NCI-H748 (cell line): ENCODE measurements at regions not wholly inside any gene's neighbourhood (a gene's known extent, or its start where the extent isn't known, plus 50 kb on each side); places are given as distances from the start of the nearest gene placed in this dataset.
"Not testable (repeated sequence)": the region's sequence is repeated elsewhere in the genome, so short reads cannot be mapped to it uniquely, and the experiment has no call there.

Experiments
- DNase-seq: peaks from one replicate; lab custom pipeline; 2025; ENCODE audit not compliant: unreplicated experiment; lab: John Stamatoyannopoulos, UW

- DNase-seq = no peak
Measured at GRCh38 chr5:8693341-8693844, 824.4 kb downstream of the MTRR start.

- no peak for DNase-seq
Measured at GRCh38 chr5:8694545-8694944, 825.6 kb downstream of the MTRR start.

GRCh38 chr5:8695902-8696845, 827.2 kb downstream of the MTRR start:
- no peak for DNase-seq

GRCh38 chr5:8700222-8700621, 831.3 kb downstream of the MTRR start:
- no peak for DNase-seq

GRCh38 chr5:8700671-8701070, 831.7 kb downstream of the MTRR start:
- DNase-seq = no peak

- DNase-seq = no peak
Measured at GRCh38 chr5:8701251-8701650, 832.3 kb downstream of the MTRR start.

GRCh38 chr5:8710426-8710930, 835.4 kb downstream of the SEMA5A start:
- no peak for DNase-seq

- no peak for DNase-seq
Measured at GRCh38 chr5:8714198-8714597, 831.7 kb downstream of the SEMA5A start.

GRCh38 chr5:8714861-8715260, 831.0 kb downstream of the SEMA5A start:
- DNase-seq = no peak

GRCh38 chr5:8719796-8720195, 826.1 kb downstream of the SEMA5A start:
- no peak for DNase-seq

GRCh38 chr5:8720506-8720905, 825.4 kb downstream of the SEMA5A start:
- no peak for DNase-seq

GRCh38 chr5:8721536-8721935, 824.3 kb downstream of the SEMA5A start:
- DNase-seq = no peak

- DNase-seq = peak; percentile 69
Measured at GRCh38 chr5:8726383-8727036, 819.4 kb downstream of the SEMA5A start.

- DNase-seq = no peak
Measured at GRCh38 chr5:8727396-8727795, 818.5 kb downstream of the SEMA5A start.

GRCh38 chr5:8729437-8729836, 816.4 kb downstream of the SEMA5A start:
- no peak for DNase-seq

GRCh38 chr5:8730194-8730593, 815.7 kb downstream of the SEMA5A start:
- DNase-seq = no peak

GRCh38 chr5:8731110-8731509, 814.8 kb downstream of the SEMA5A start:
- not testable (repeated sequence) for DNase-seq

- DNase-seq = no peak
Measured at GRCh38 chr5:8740595-8740994, 805.3 kb downstream of the SEMA5A start.

GRCh38 chr5:8749556-8749955, 796.3 kb downstream of the SEMA5A start:
- no peak for DNase-seq

- DNase-seq = no peak
Measured at GRCh38 chr5:8750100-8750499, 795.8 kb downstream of the SEMA5A start.

- no peak for DNase-seq
Measured at GRCh38 chr5:8751971-8752370, 793.9 kb downstream of the SEMA5A start.

- peak; percentile 49 for DNase-seq
Measured at GRCh38 chr5:8752595-8752994, 793.3 kb downstream of the SEMA5A start.
